HepG2 (cell line): ENCODE measurements at regions not wholly inside any gene's neighbourhood (a gene's known extent, or its start where the extent isn't known, plus 50 kb on each side); places are given as distances from the start of the nearest gene placed in this dataset.

Experiments
- CHD2 ChIP-seq: IDR thresholded peaks from 2 replicates; pipeline ENCODE4 v1.6.1; 2011; ENCODE audit warnings: low read depth, low read length, improper control_type of control experiment
- JUNB ChIP-seq: sonication (generic); formaldehyde crosslinking; IDR thresholded peaks from 2 replicates; pipeline ENCODE4 v1.8.0; 2022; ENCODE audit warnings: missing genetic modification reagents, mild to moderate bottlenecking, borderline replicate concordance
- ZNF224 ChIP-seq: sonication (generic); formaldehyde crosslinking; IDR thresholded peaks from 2 replicates; pipeline ENCODE4 v1.5.0; 2020; ENCODE audit warnings: mild to moderate bottlenecking, missing genetic modification reagents
- TF ChIP-seq, protein P1 (sequence below): sonication (generic); formaldehyde crosslinking; IDR thresholded peaks from 2 replicates; pipeline ENCODE4 v1.4.0; 2020; ENCODE audit warnings: missing genetic modification reagents
- TF ChIP-seq, protein P2 (sequence below): sonication (generic); formaldehyde crosslinking; IDR thresholded peaks from 2 replicates; pipeline ENCODE4 v1.4.0; 2020; ENCODE audit warnings: missing genetic modification reagents, low read depth, mild to moderate bottlenecking, borderline replicate concordance
- TF ChIP-seq, protein P3 (sequence below): sonication (generic); formaldehyde crosslinking; IDR thresholded peaks from 2 replicates; pipeline ENCODE4 v1.5.1; 2020; ENCODE audit warnings: mild to moderate bottlenecking, missing genetic modification reagents, moderate library complexity

DNA sequence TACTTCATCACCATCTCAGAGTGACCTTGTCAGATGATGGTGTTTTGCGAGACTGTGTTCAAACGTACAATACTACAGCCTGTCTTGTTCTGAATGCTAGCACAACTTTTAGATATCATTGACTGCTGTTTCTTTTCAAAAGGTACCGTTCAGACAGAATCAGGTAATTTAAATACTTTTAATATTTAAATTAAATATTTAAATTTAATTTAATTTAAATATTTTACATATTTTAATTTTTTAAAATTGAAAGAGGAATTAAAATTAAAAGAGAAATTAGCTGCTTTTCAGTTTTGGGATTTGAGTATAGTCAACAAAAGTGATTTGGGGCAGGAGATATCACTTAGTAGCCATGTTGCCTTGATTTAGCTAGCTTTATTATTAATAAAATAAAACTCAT is 642.1 kb upstream of the CCDC179 start (continued):
- TF ChIP-seq JUNB (CRISPR knock-in tag) (no peak), ZNF224 (no peak), CHD2 (no peak)
- TF ChIP-seq, protein P1, sequence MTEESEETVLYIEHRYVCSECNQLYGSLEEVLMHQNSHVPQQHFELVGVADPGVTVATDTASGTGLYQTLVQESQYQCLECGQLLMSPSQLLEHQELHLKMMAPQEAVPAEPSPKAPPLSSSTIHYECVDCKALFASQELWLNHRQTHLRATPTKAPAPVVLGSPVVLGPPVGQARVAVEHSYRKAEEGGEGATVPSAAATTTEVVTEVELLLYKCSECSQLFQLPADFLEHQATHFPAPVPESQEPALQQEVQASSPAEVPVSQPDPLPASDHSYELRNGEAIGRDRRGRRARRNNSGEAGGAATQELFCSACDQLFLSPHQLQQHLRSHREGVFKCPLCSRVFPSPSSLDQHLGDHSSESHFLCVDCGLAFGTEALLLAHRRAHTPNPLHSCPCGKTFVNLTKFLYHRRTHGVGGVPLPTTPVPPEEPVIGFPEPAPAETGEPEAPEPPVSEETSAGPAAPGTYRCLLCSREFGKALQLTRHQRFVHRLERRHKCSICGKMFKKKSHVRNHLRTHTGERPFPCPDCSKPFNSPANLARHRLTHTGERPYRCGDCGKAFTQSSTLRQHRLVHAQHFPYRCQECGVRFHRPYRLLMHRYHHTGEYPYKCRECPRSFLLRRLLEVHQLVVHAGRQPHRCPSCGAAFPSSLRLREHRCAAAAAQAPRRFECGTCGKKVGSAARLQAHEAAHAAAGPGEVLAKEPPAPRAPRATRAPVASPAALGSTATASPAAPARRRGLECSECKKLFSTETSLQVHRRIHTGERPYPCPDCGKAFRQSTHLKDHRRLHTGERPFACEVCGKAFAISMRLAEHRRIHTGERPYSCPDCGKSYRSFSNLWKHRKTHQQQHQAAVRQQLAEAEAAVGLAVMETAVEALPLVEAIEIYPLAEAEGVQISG (CRISPR knock-in tag), result no peak
- TF ChIP-seq, protein P2, sequence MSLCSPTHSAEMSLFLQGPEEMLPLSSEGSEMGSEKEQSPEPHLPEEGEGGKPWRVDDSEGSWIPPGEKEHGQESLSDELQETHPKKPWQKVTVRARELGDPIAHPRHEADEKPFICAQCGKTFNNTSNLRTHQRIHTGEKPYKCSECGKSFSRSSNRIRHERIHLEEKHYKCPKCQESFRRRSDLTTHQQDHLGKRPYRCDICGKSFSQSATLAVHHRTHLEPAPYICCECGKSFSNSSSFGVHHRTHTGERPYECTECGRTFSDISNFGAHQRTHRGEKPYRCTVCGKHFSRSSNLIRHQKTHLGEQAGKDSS, result no peak
- TF ChIP-seq, protein P3, sequence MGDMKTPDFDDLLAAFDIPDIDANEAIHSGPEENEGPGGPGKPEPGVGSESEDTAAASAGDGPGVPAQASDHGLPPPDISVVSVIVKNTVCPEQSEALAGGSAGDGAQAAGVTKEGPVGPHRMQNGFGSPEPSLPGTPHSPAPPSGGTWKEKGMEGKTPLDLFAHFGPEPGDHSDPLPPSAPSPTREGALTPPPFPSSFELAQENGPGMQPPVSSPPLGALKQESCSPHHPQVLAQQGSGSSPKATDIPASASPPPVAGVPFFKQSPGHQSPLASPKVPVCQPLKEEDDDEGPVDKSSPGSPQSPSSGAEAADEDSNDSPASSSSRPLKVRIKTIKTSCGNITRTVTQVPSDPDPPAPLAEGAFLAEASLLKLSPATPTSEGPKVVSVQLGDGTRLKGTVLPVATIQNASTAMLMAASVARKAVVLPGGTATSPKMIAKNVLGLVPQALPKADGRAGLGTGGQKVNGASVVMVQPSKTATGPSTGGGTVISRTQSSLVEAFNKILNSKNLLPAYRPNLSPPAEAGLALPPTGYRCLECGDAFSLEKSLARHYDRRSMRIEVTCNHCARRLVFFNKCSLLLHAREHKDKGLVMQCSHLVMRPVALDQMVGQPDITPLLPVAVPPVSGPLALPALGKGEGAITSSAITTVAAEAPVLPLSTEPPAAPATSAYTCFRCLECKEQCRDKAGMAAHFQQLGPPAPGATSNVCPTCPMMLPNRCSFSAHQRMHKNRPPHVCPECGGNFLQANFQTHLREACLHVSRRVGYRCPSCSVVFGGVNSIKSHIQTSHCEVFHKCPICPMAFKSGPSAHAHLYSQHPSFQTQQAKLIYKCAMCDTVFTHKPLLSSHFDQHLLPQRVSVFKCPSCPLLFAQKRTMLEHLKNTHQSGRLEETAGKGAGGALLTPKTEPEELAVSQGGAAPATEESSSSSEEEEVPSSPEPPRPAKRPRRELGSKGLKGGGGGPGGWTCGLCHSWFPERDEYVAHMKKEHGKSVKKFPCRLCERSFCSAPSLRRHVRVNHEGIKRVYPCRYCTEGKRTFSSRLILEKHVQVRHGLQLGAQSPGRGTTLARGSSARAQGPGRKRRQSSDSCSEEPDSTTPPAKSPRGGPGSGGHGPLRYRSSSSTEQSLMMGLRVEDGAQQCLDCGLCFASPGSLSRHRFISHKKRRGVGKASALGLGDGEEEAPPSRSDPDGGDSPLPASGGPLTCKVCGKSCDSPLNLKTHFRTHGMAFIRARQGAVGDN (CRISPR knock-in tag), result no peak
